ENCODE measurements at regions not wholly inside any gene's neighbourhood (a gene's known extent, or its start where the extent isn't known, plus 50 kb on each side); places are given as distances from the start of the nearest gene placed in this dataset.
A peak's percentile ranks its signal among the peaks of the same experiment; 100 is the strongest.

DNA sequence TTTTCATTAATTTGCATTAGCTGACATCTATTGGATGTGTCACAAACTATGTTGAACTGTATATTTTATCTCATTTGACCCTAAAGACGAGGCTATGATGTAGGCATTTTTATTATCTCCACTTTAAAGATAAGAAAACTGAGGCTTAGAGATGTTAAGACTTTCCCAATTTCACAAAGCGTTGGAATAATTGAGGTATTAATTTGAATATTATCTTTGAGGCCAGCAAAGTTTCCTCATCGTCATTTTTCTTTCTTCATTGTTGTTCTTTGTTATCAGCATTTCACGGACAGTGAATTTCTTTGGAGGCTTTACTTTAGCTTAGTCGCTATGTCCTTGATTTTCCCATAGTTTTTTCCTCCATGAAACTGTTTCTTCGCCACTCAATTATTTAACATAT lies 227.5 kb upstream of the MYOCD start:
- H3K4me3 ChIP-seq (ENCODE audit: low read depth, low read length) = no peak overlapping the region
- CTCF ChIA-PET = interaction anchor here (1.3 kb wide), 1 partner anchor 107 kb away, joined by 4 read pairs; no protein-coding TSS in a partner anchor
- POLR2A ChIA-PET = no interaction called here
- TF ChIP-seq CTCF (IDR thresholded peaks at IDR 0.05; ENCODE audit: insufficient read depth, low read length, missing control alignments) = no peak
- DNase-seq (ENCODE audit: low read depth, low spot score) = no peak

- H3K4me3 ChIP-seq (ENCODE audit: low read depth, low read length) = no peak overlapping the region
- ChIA-PET CTCF (no interaction called here), POLR2A (no interaction called here)
- no peak for TF ChIP-seq CTCF (IDR thresholded peaks at IDR 0.05; ENCODE audit: insufficient read depth, low read length, missing control alignments)
- DNase-seq (ENCODE audit: low read depth, low spot score) = no peak
Observed at GRCh38 chr17:12438813-12439586, 226.7 kb upstream of the MYOCD start.

DNA sequence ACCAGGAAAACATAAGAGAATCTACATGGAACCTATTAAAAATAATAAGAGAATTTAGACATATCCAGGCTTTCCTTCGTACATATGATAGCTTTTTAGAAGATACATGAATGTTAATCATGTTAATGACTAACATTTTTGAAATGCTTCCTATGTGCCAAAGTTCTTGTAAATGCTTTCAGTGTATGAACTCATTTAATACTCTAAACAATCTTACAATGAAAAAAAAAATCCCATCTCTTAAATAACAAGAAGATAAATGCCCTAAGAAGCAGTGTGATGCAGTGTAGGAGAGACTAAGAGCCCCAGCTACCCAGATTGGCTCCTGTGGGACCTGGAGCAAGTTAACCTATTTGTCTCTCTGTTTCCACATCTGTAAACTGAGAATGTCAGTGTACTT lies 220.4 kb upstream of the MYOCD start:
- CTCF ChIA-PET = no interaction called here
- no peak overlapping the region for H3K4me3 ChIP-seq (ENCODE audit: low read depth, low read length)
- TF ChIP-seq CTCF (IDR thresholded peaks at IDR 0.05; ENCODE audit: insufficient read depth, low read length, missing control alignments) = no peak
- no peak for DNase-seq (ENCODE audit: low read depth, low spot score)
- POLR2A ChIA-PET = no interaction called here

GRCh38 chr17:12457493-12457892 lies 208.2 kb upstream of the MYOCD start:
- H3K4me3 ChIP-seq (ENCODE audit: low read depth, low read length) = no peak overlapping the region
- TF ChIP-seq CTCF (IDR thresholded peaks at IDR 0.05; ENCODE audit: insufficient read depth, low read length, missing control alignments) = no peak
- ChIA-PET CTCF (interaction anchor here (0.8 to 1.6 kb wide), 4 partner anchors 37 to 210 kb away, joined by 3 read pairs; partner anchors contain the start of gene MYOCD), POLR2A (interaction anchor here (1.1 kb wide), 1 partner anchor 92 kb away, joined by 3 read pairs; no protein-coding TSS in a partner anchor)
- peak; percentile 55 for DNase-seq (ENCODE audit: low read depth, low spot score)

DNA sequence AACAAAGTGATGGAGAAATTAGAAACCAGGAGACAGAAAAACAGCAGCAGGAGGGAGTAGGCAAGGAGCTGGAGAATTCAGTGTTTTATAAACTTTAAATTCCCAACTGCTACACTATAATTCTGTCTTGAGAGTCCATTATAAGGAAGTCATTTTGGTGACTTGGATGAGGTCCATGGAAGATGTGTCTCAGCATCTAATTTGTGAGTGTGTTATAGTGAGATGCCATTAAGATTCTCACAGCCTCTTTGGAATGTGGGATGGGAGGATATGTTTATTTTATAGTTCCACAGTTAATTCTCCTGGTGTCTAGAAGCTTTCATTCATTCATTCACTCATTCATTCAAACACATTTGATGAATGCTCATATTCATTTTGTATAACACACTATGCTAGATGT lies 206.0 kb upstream of the MYOCD start:
- ChIA-PET CTCF (interaction anchor here (2.1 kb wide), 1 partner anchor 208 kb away, joined by 9 read pairs; no protein-coding TSS in a partner anchor), POLR2A (no interaction called here)
- no peak for TF ChIP-seq CTCF (IDR thresholded peaks at IDR 0.05; ENCODE audit: insufficient read depth, low read length, missing control alignments)
- H3K4me3 ChIP-seq (ENCODE audit: low read depth, low read length) = no peak overlapping the region
- no peak for DNase-seq (ENCODE audit: low read depth, low spot score)

- CTCF ChIA-PET = interaction anchor here (1.5 kb wide), 1 partner anchor 82 kb away, joined by 3 read pairs; no protein-coding TSS in a partner anchor
- POLR2A ChIA-PET = interaction anchor here (1.0 kb wide), 1 partner anchor 204 kb away, joined by 3 read pairs; no protein-coding TSS in a partner anchor
Observed at GRCh38 chr17:12463102-12463501, 202.6 kb upstream of the MYOCD start.

More at GRCh38 chr17:12463102-12463501, 202.6 kb upstream of the MYOCD start:
- TF ChIP-seq CTCF (IDR thresholded peaks at IDR 0.05; ENCODE audit: insufficient read depth, low read length, missing control alignments) = no peak
- peak; percentile 81 for DNase-seq (ENCODE audit: low read depth, low spot score)
- H3K4me3 ChIP-seq (ENCODE audit: low read depth, low read length) = no peak overlapping the region

Measured in AG04449 (cell line).